SK-N-SH (cell line): ENCODE measurements at regions not wholly inside any gene's neighbourhood (a gene's known extent, or its start where the extent isn't known, plus 50 kb on each side); places are given as distances from the start of the nearest gene placed in this dataset.

ENCODE experiments used
- CTCF ChIA-PET: fragments of 300-600, 350-600 bp; formaldehyde crosslinking; extraction: SDS; loops from one replicate; lab custom pipeline; 2021; lab: Yijun Ruan, JAX
- POLR2A ChIA-PET: fragments of 350-600 bp; sonication (Branson Sonifier 250); formaldehyde crosslinking; extraction: SDS; loops from one replicate; lab custom pipeline; 2020; ENCODE audit warnings: antibody characterized with exemption, inconsistent platforms; lab: Yijun Ruan, JAX
- DNase-seq: peaks from one replicate; pipeline ENCODE4 v3.0.0; 2012
- H2AFZ ChIP-seq: fragments of 200-600 bp; sonication (generic); 2 replicates; pipeline ENCODE4 v1.8.1; 2016; ENCODE audit warnings: antibody characterized with exemption, mild to moderate bottlenecking, low read depth
- H3F3A ChIP-seq: fragments of 200-600 bp; sonication (generic); replicated peaks from 2 replicates; pipeline ENCODE3; 2016; ENCODE audit warnings: antibody characterized with exemption, mild to moderate bottlenecking; ENCODE audit not compliant: insufficient read depth
- H3K27ac ChIP-seq, 2 experiments: fragments of 200-500 bp in 1 of 2; fragments of 200-600 bp in 1 of 2; sonication (Bioruptor generic) in 1 of 2; sonication (generic), shearing (Covaris generic) in 1 of 2; 2 replicates each; pipeline versions ENCODE4 v1.5.1 to v1.6.1; 2014 to 2016; ENCODE audit warnings: low read depth in 2 of 2, inconsistent platforms in 1 of 2, low read length in 1 of 2, mild to moderate bottlenecking in 1 of 2, mixed read lengths in 1 of 2
- H3K27me3 ChIP-seq: fragments of 200-600 bp; sonication (generic), shearing (Covaris generic); 2 replicates; pipeline ENCODE4 v1.6.1; 2016; ENCODE audit warnings: mixed run types; ENCODE audit not compliant: insufficient read depth
- H3K36me3 ChIP-seq, 2 experiments: fragments of 200-500 bp in 1 of 2; fragments of 200-600 bp in 1 of 2; sonication (Bioruptor generic) in 1 of 2; sonication (generic) in 1 of 2; replicated peaks in 1 of 2; 2 replicates each; pipeline versions ENCODE3 to v1.5.1; 2014 to 2016; ENCODE audit warnings: low read length in 1 of 2, mild to moderate bottlenecking in 1 of 2; ENCODE audit not compliant: insufficient read depth in 2 of 2, control insufficient read depth in 1 of 2
- H3K4me1 ChIP-seq, 2 experiments: fragments of 200-500 bp in 1 of 2; fragments of 200-600 bp in 1 of 2; sonication (Bioruptor generic) in 1 of 2; sonication (generic), shearing (Covaris generic) in 1 of 2; 2 replicates each; pipeline versions ENCODE4 v1.5.1 to v1.6.1; 2014 to 2016; ENCODE audit warnings: low read depth in 1 of 2, low read length in 1 of 2, mixed run types in 1 of 2; ENCODE audit not compliant: insufficient read depth in 2 of 2, control insufficient read depth in 1 of 2
- H3K4me2 ChIP-seq: fragments of 200-600 bp; sonication (generic), shearing (Covaris generic); 2 replicates; pipeline ENCODE4 v1.6.1; 2017; ENCODE audit warnings: mixed run types
- H3K4me3 ChIP-seq, 2 experiments: fragments of 200-500 bp in 1 of 2; fragments of 200-600 bp in 1 of 2; sonication (Bioruptor generic) in 1 of 2; sonication (generic), shearing (Covaris generic) in 1 of 2; 2 replicates each; pipeline versions ENCODE4 v1.5.1 to v1.8.1; 2014 to 2016; ENCODE audit warnings: low read depth in 2 of 2, inconsistent platforms in 1 of 2, low read length in 1 of 2, mild to moderate bottlenecking in 1 of 2, mixed read lengths in 1 of 2, moderate library complexity in 1 of 2
- H3K79me2 ChIP-seq: fragments of 200-600 bp; sonication (generic); 2 replicates; pipeline ENCODE4 v1.8.1; 2017; ENCODE audit warnings: mild to moderate bottlenecking; ENCODE audit not compliant: insufficient read depth
- H3K9ac ChIP-seq: fragments of 200-600 bp; sonication (generic); 2 replicates; pipeline ENCODE4 v1.6.1; 2017; ENCODE audit warnings: mixed run types
- H3K9me2 ChIP-seq: fragments of 200-600 bp; sonication (generic); 2 replicates; pipeline ENCODE4 v1.6.1; 2017; ENCODE audit warnings: mixed run types
- H3K9me3 ChIP-seq: fragments of 200-600 bp; sonication (generic); 2 replicates; pipeline ENCODE4 v1.6.1; 2017; ENCODE audit warnings: mixed run types, mild to moderate bottlenecking, moderate library complexity
- H4K20me1 ChIP-seq: fragments of 200-600 bp; sonication (generic); 2 replicates; pipeline ENCODE4 v1.6.1; 2017; ENCODE audit warnings: mild to moderate bottlenecking, mixed run types; ENCODE audit not compliant: insufficient read depth
- EZH2phosphoT487 ChIP-seq: fragments of 200-600 bp; sonication (generic); IDR thresholded peaks from 2 replicates; pipeline ENCODE4 v1.6.1; 2017; ENCODE audit warnings: low read depth, mixed run types, mild to moderate bottlenecking, antibody characterized with exemption, moderate library complexity, borderline replicate concordance
- FOSL2 ChIP-seq: IDR thresholded peaks from 2 replicates; pipeline ENCODE4 v1.4.0; 2012; ENCODE audit warnings: low read depth, mild to moderate bottlenecking, moderate library complexity, borderline replicate concordance
- GABPA ChIP-seq: IDR thresholded peaks from 2 replicates; pipeline ENCODE4 v1.4.0; 2012; ENCODE audit warnings: low read depth, mild to moderate bottlenecking
- MXI1 ChIP-seq: IDR thresholded peaks from 2 replicates; pipeline ENCODE4 v1.6.1; 2012; ENCODE audit warnings: mild to moderate bottlenecking, low read depth, low read length, improper control_type of control experiment
- NRF1 ChIP-seq: IDR thresholded peaks from 2 replicates; pipeline ENCODE4 v1.6.1; 2012; ENCODE audit warnings: low read depth, mild to moderate bottlenecking, low read length
- POLR2AphosphoS5 ChIP-seq: IDR thresholded peaks from 2 replicates; pipeline ENCODE4 v1.6.1; 2012; ENCODE audit warnings: low read depth, low read length
- RAD21 ChIP-seq: IDR thresholded peaks from 2 replicates; pipeline ENCODE4 v1.6.1; 2012; ENCODE audit warnings: mild to moderate bottlenecking, low read length
- SIN3A ChIP-seq: IDR thresholded peaks from 2 replicates; pipeline ENCODE4 v1.6.1; 2012; ENCODE audit warnings: low read depth, mild to moderate bottlenecking, low read length, moderate library complexity, borderline replicate concordance
- TAF1 ChIP-seq: IDR thresholded peaks from 2 replicates; pipeline ENCODE4 v1.6.1; 2012; ENCODE audit warnings: low read depth, mild to moderate bottlenecking, low read length, moderate library complexity, borderline replicate concordance
- TCF12 ChIP-seq: IDR thresholded peaks from 2 replicates; pipeline ENCODE4 v1.4.0; 2012
- TEAD4 ChIP-seq: IDR thresholded peaks from 2 replicates; pipeline ENCODE4 v1.4.0; 2012; ENCODE audit warnings: mild to moderate bottlenecking, borderline replicate concordance; ENCODE audit not compliant: insufficient read depth
- WGBS: methylation state at CpG from one replicate; pipeline ENCODE4 v1.1.6; 2017; ENCODE audit warnings: low lambda C conversion rate; 5-methylcytosine and 5-hydroxymethylcytosine counted together
- TF ChIP-seq, protein P1 (sequence below): fragments of 200-600 bp; sonication (generic); IDR thresholded peaks from 2 replicates; pipeline ENCODE4 v1.6.1; 2017; ENCODE audit warnings: antibody characterized with exemption, mild to moderate bottlenecking, moderate library complexity
- TF ChIP-seq, protein P2 (sequence below): IDR thresholded peaks from 2 replicates; pipeline ENCODE4; 2012

DNA sequence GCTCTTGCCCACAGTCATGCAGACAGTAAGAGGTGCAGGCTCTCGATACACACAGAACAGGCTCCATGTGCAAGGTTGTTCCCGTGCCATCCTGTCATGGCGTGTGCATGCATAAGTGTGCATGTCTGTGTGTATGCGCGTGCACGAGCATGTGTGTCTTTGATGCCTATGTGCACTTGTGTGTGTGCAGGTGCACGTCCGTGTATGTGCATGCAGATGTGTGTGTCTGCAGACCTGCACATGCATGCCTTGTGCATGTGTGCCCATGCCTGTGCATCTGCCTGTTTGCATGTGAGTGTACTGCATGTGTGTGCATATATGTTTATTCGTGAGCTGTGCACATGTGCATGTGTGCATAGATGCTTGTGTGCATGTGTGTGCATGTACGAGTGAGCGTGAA lies 309.8 kb downstream of the TMEM121 start:
- Histone ChIP-seq H3K4me3 (no peak overlapping the region), H3F3A (no peaks in the 10 kb centered on the region), H4K20me1 (no peaks in the 10 kb centered on the region), H3K4me2 (no peak overlapping the region), H3K27ac (no peak overlapping the region), H3K9ac (no peak overlapping the region), H3K27me3 (no peaks in the 10 kb centered on the region), H2AFZ (no peak overlapping the region), H3K36me3 (no peaks in the 10 kb centered on the region), H3K9me2 (no peaks in the 10 kb centered on the region), H3K79me2 (no peaks in the 10 kb centered on the region), H3K4me1 (no peaks in the 10 kb centered on the region), H3K9me3 (no peaks in the 10 kb centered on the region)
- no peak for DNase-seq
- TF ChIP-seq MXI1 (no peak), RAD21 (no peak), POLR2AphosphoS5 (no peak), EZH2phosphoT487 (no peak), GABPA (no peak), TCF12 (no peak), TEAD4 (no peak)
- TF ChIP-seq, protein P1, sequence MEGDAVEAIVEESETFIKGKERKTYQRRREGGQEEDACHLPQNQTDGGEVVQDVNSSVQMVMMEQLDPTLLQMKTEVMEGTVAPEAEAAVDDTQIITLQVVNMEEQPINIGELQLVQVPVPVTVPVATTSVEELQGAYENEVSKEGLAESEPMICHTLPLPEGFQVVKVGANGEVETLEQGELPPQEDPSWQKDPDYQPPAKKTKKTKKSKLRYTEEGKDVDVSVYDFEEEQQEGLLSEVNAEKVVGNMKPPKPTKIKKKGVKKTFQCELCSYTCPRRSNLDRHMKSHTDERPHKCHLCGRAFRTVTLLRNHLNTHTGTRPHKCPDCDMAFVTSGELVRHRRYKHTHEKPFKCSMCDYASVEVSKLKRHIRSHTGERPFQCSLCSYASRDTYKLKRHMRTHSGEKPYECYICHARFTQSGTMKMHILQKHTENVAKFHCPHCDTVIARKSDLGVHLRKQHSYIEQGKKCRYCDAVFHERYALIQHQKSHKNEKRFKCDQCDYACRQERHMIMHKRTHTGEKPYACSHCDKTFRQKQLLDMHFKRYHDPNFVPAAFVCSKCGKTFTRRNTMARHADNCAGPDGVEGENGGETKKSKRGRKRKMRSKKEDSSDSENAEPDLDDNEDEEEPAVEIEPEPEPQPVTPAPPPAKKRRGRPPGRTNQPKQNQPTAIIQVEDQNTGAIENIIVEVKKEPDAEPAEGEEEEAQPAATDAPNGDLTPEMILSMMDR, result no peak
- WGBS, result 61% methylated on average over 11 of the region's 11 CpGs
- ChIA-PET CTCF (no interaction called here), POLR2A (no interaction called here)

GRCh38 chr14:105836730-105837129 lies 310.3 kb downstream of the TMEM121 start:
- H3K9me3 ChIP-seq, result no peaks in the 10 kb centered on the region
- POLR2A ChIA-PET, result no interaction called here

More at GRCh38 chr14:105836730-105837129, 310.3 kb downstream of the TMEM121 start:
- 47% methylated on average over 8 of the region's 10 CpGs for WGBS
- no peak overlapping the region for H3K27ac ChIP-seq
- no peak overlapping the region for H2AFZ ChIP-seq
- no peak overlapping the region for H3K9ac ChIP-seq
- no peaks in the 10 kb centered on the region for H3K36me3 ChIP-seq
- DNase-seq, result no peak
- H3K9me2 ChIP-seq, result no peaks in the 10 kb centered on the region
- CTCF ChIA-PET, result no interaction called here
- no peaks in the 10 kb centered on the region for H4K20me1 ChIP-seq
- TF ChIP-seq FOSL2, result no peak
- TF ChIP-seq, protein P2, sequence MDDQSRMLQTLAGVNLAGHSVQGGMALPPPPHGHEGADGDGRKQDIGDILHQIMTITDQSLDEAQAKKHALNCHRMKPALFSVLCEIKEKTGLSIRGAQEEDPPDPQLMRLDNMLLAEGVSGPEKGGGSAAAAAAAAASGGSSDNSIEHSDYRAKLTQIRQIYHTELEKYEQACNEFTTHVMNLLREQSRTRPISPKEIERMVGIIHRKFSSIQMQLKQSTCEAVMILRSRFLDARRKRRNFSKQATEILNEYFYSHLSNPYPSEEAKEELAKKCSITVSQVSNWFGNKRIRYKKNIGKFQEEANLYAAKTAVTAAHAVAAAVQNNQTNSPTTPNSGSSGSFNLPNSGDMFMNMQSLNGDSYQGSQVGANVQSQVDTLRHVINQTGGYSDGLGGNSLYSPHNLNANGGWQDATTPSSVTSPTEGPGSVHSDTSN, result no peak
- no peak for TF ChIP-seq SIN3A
- TF ChIP-seq NRF1, result no peak
- no peak for TF ChIP-seq GABPA
- TF ChIP-seq, protein P1, result no peak
- TF ChIP-seq RAD21, result no peak
- no peak for TF ChIP-seq TAF1
- H3K4me3 ChIP-seq, result no peak overlapping the region
- no peak overlapping the region for H3K4me2 ChIP-seq
- no peaks in the 10 kb centered on the region for H3F3A ChIP-seq
- no peaks in the 10 kb centered on the region for H3K4me1 ChIP-seq
- no peaks in the 10 kb centered on the region for H3K27me3 ChIP-seq
- no peaks in the 10 kb centered on the region for H3K79me2 ChIP-seq
